Progenitor cell of endocrine pancreas (in vitro differentiated cells): ENCODE measurements at regions not wholly inside any gene's neighbourhood (a gene's known extent, or its start where the extent isn't known, plus 50 kb on each side); places are given as distances from the start of the nearest gene placed in this dataset.
"Not testable (repeated sequence)": the region's sequence is repeated elsewhere in the genome, so short reads cannot be mapped to it uniquely, and the experiment has no call there.

Experiments used
- DNase-seq: peaks from one replicate; pipeline ENCODE4 v3.0.0; 2021; ENCODE audit warnings: low spot score; ENCODE audit not compliant: unreplicated experiment
- H3K27ac Mint-ChIP-seq: 2 replicates; pipeline ENCODE4 v1.8.0; 2021; ENCODE audit warnings: mild to moderate bottlenecking, moderate library complexity, mixed read lengths
- H3K27me3 Mint-ChIP-seq: 2 replicates; pipeline ENCODE4 v1.8.0; 2021; ENCODE audit warnings: mixed read lengths
- H3K36me3 Mint-ChIP-seq: 2 replicates; pipeline ENCODE4 v1.8.0; 2022; ENCODE audit warnings: mixed read lengths; ENCODE audit not compliant: insufficient read depth
- H3K4me1 Mint-ChIP-seq: 2 replicates; pipeline ENCODE4 v1.8.0; 2021; ENCODE audit warnings: low read depth, mixed read lengths
- H3K4me3 Mint-ChIP-seq: 2 replicates; pipeline ENCODE4 v1.8.0; 2021; ENCODE audit warnings: low read depth, mild to moderate bottlenecking, moderate library complexity, mixed read lengths
- H3K9me3 Mint-ChIP-seq: 2 replicates; pipeline ENCODE4 v1.8.0; 2021; ENCODE audit warnings: low read depth, mixed read lengths
- TF ChIP-seq, protein P1 (sequence below): fragments of 200-600 bp; sonication (generic); IDR thresholded peaks from one replicate; pipeline ENCODE4 v1.5.0; 2021; ENCODE audit warnings: antibody characterized with exemption, mild to moderate bottlenecking; ENCODE audit not compliant: unreplicated experiment

DNA sequence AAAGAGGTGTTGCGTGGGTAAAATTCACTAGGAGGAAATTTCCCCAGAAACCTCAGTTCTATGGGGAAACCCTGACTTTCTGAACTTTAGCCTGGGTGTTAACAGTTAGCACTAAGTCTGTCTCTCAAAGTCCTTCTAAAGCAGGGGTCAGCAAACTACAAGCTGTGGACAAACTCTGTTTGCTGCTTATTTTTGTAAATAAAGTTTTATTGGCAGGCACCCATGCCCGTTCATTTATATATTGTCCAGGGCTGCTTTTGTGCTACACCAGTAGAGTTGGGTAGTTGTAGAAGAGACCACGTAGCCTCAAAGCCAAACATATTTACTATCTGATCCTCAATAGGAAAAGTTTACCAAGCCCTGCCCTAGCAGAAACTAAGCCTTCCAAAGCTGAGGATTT lies 159.7 kb downstream of the USP31 start:
- Mint-ChIP-seq H3K36me3 (no peaks in the 10 kb centered on the region), H3K4me1 (no peaks in the 10 kb centered on the region)

DNA sequence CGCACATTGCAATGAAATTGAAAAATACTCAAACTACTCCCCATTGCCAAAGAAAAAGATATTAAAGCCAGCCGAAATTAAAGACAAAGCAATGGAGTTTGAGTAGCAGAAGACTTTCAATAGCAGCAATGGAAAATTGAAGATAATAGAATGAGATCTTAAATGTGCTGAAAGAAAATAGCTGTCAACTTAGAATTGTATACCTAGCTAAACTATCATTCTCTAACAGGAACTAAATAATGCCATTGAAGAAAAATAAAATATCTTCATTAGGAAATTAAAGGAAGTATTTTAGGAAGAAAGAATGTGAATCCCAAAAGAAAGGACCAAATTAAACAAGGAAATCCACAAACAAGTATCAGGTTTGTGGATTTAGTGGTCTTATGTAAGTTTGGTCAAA lies 165.6 kb downstream of the USP31 start:
- no peak overlapping the region for H3K27ac Mint-ChIP-seq
- H3K9me3 Mint-ChIP-seq: peaks cover 19% of the 10 kb centered on the region
- peaks cover 23% of the 10 kb centered on the region for H3K27me3 Mint-ChIP-seq
- TF ChIP-seq, protein P1, sequence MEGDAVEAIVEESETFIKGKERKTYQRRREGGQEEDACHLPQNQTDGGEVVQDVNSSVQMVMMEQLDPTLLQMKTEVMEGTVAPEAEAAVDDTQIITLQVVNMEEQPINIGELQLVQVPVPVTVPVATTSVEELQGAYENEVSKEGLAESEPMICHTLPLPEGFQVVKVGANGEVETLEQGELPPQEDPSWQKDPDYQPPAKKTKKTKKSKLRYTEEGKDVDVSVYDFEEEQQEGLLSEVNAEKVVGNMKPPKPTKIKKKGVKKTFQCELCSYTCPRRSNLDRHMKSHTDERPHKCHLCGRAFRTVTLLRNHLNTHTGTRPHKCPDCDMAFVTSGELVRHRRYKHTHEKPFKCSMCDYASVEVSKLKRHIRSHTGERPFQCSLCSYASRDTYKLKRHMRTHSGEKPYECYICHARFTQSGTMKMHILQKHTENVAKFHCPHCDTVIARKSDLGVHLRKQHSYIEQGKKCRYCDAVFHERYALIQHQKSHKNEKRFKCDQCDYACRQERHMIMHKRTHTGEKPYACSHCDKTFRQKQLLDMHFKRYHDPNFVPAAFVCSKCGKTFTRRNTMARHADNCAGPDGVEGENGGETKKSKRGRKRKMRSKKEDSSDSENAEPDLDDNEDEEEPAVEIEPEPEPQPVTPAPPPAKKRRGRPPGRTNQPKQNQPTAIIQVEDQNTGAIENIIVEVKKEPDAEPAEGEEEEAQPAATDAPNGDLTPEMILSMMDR: no peak
- no peak overlapping the region for H3K4me3 Mint-ChIP-seq
- no peaks in the 10 kb centered on the region for H3K36me3 Mint-ChIP-seq
- no peaks in the 10 kb centered on the region for H3K4me1 Mint-ChIP-seq
- DNase-seq: no peak

More for the DNA sequence above, 159.7 kb downstream of the USP31 start:
- no peak overlapping the region for H3K27ac Mint-ChIP-seq
- no peak for DNase-seq
- TF ChIP-seq, protein P1: no peak
- H3K9me3 Mint-ChIP-seq: peaks cover 7% of the 10 kb centered on the region
- H3K4me3 Mint-ChIP-seq: no peak overlapping the region
- peaks cover 33% of the 10 kb centered on the region for H3K27me3 Mint-ChIP-seq

DNA sequence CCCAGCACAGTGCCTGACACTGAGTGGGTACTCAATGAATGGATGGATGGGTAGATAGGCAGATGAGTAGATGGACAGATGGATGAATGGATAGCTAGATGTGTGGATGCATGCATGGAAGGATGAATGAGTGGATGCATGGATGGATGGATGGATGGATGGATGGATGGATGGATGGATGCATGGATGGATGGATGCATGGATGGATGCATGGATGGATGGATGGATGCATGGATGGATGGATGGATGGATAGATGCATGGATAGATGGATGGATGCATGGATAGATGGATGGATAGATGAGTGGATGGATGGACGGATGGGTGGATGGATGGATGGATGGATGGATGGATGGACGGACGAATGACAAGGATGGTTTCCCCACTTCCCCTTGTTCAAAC lies 166.6 kb downstream of the HS3ST2 start:
- peaks cover 23% of the 10 kb centered on the region for H3K27me3 Mint-ChIP-seq
- not testable (repeated sequence) for H3K27ac Mint-ChIP-seq, H3K36me3 Mint-ChIP-seq, DNase-seq, H3K4me3 Mint-ChIP-seq, H3K4me1 Mint-ChIP-seq
- peaks cover 16% of the 10 kb centered on the region for H3K9me3 Mint-ChIP-seq

DNA sequence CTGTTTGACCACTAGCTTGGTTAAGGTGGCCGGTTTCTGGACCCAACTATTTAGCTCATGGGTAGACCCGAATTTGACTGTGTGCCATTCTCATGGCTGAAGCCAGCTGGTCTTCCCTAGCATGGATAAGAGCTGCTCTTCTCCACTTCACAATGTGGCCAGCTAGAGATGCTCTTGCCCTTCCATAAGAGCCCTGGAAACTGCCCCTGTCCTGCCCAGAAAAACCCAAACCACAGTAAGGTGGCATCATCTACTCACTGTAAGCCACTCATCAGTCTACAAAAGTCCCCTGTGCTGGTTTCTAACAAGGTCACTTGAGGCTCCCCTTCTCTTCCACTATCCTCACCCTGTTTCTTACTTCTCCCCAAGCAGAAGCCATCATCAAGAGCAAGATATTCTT lies 165.1 kb downstream of the HS3ST2 start:
- no peaks in the 10 kb centered on the region for H3K36me3 Mint-ChIP-seq
- no peaks in the 10 kb centered on the region for H3K4me1 Mint-ChIP-seq
- TF ChIP-seq, protein P1: no peak
- DNase-seq: no peak
- H3K27ac Mint-ChIP-seq: no peak overlapping the region
- H3K9me3 Mint-ChIP-seq: peaks cover 8% of the 10 kb centered on the region
- peaks cover 23% of the 10 kb centered on the region for H3K27me3 Mint-ChIP-seq
- no peak overlapping the region for H3K4me3 Mint-ChIP-seq

- H3K9me3 Mint-ChIP-seq: peaks cover under 1% of the 10 kb centered on the region
- no peak overlapping the region for H3K4me3 Mint-ChIP-seq
- TF ChIP-seq, protein P1: peak; percentile 49
- H3K27me3 Mint-ChIP-seq: peaks cover 25% of the 10 kb centered on the region
- H3K36me3 Mint-ChIP-seq: no peaks in the 10 kb centered on the region
- no peak for DNase-seq
- no peak overlapping the region for H3K27ac Mint-ChIP-seq
- H3K4me1 Mint-ChIP-seq: no peaks in the 10 kb centered on the region
Measured at GRCh38 chr16:22977294-22977697, 163.3 kb downstream of the HS3ST2 start.

DNA sequence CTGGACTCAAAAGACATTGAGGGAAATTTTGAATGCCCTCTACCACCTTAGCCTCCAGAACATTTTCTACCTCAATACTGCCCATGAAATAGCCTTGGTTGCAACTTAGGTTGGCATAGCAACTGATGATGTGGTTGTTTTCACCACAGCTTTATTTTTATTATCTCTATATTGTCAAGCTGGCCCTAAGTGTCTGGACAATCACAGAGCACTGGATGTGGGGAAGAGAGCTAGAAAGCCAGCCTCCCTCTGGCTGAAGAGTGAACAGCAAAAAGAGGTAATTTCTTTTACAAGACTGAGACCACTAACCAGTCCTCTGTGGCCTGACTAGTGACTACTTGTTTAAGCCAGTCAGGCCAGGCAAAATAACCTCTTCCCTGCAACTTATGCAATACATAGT lies 159.6 kb downstream of the HS3ST2 start:
- H3K4me1 Mint-ChIP-seq: no peaks in the 10 kb centered on the region
- no peak overlapping the region for H3K4me3 Mint-ChIP-seq
- no peak overlapping the region for H3K27ac Mint-ChIP-seq
- DNase-seq: no peak
- TF ChIP-seq, protein P1: no peak
- H3K36me3 Mint-ChIP-seq: no peaks in the 10 kb centered on the region
- peaks cover 16% of the 10 kb centered on the region for H3K27me3 Mint-ChIP-seq
- H3K9me3 Mint-ChIP-seq: no peaks in the 10 kb centered on the region
